GM18858 (cell line): ENCODE measurements at regions not wholly inside any gene's neighbourhood (a gene's known extent, or its start where the extent isn't known, plus 50 kb on each side); places are given as distances from the start of the nearest gene placed in this dataset.

ENCODE experiments used
- ATAC-seq: cut with Tn5 transposase; IDR thresholded peaks from one replicate; pipeline ENCODE4 v1.9.1; 2021; ENCODE audit not compliant: unreplicated experiment

- no peak for ATAC-seq
These were observed 63.7 kb upstream of the EPS8L3 start for GRCh38 chr1:109827466-109827865.

- no peak for ATAC-seq
These were observed 63.2 kb upstream of the EPS8L3 start for GRCh38 chr1:109826930-109827349.

- no peak for ATAC-seq
These were observed 62.7 kb upstream of the EPS8L3 start for GRCh38 chr1:109826446-109826845.

DNA sequence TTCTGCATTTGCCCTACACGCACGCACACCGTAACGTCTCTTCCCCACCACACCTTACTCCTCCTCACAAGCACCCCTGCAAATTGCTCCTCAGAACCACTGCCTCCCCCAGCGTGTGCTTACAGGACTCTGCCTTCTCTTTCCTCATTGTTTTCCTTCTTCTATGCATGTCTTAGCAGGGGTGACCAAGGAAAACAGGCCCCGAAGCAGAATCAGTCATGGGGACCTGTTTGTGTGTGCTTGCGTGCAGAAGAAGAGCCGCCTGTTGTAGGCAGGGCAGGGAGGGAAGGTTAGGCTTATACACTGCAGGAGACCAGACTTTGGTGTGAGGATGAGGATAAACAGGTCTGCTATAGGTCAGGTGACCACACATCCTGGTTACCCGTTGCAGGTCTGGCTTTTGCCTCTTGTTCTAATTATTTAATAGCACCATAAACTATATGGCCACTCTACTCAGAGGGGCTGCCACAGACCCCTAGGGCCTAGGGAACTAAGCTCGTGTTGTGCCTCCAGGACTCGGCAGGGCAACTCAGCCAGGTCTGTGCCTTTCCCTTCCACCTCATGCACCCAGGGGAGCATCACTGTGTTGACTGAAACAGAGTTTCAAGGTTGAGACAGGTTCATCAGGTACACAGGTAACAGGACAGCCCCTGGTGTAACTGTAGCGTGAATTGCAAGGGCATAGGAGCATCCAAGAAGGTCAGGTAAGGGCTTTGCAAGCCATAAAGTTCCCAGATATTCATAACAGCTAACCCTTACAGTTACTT, 60.8 kb upstream of the EPS8L3 start:
- no peak for ATAC-seq

DNA sequence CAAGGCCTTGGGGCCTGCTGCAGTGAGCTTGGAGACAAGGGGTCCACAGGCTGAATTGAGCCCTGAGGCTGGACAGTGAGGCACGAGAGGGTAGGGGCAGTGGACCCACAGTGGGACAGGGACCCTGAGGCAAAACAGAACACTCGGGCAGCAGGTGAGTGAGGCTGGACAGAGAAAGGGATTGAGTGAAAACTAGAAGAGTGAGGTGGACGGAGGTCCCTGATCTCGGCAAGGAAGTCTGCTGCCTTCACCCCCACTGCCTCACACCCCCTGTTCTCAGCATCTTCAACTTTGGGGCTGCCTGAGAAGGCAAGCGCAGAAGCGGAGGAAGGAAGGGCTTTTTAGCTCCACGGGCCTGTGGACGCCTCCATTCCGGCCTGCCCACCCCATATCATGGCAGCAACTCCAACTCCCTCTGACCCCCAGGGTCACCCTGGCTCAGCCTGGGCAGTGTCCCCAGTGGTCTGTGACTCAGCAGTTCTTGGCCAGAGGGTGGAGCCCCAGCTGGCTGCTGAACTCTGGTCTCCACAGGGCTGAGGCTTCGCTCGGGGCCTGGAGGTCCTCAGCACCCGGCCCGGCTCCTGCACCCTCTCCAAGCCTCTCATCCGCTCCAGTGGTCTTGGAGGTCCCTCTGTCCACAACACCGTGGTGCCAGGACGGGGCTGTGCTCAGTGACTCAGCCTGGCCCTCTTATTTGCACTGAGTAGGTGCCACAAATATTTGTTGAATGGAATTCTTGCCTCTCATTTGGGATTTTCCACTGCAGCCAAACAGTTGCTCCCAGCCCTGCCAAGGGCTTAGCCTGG, 60.0 kb upstream of the EPS8L3 start:
- ATAC-seq: no peak

- ATAC-seq: no peak
These were observed 59.2 kb upstream of the EPS8L3 start for GRCh38 chr1:109822749-109823542.

DNA sequence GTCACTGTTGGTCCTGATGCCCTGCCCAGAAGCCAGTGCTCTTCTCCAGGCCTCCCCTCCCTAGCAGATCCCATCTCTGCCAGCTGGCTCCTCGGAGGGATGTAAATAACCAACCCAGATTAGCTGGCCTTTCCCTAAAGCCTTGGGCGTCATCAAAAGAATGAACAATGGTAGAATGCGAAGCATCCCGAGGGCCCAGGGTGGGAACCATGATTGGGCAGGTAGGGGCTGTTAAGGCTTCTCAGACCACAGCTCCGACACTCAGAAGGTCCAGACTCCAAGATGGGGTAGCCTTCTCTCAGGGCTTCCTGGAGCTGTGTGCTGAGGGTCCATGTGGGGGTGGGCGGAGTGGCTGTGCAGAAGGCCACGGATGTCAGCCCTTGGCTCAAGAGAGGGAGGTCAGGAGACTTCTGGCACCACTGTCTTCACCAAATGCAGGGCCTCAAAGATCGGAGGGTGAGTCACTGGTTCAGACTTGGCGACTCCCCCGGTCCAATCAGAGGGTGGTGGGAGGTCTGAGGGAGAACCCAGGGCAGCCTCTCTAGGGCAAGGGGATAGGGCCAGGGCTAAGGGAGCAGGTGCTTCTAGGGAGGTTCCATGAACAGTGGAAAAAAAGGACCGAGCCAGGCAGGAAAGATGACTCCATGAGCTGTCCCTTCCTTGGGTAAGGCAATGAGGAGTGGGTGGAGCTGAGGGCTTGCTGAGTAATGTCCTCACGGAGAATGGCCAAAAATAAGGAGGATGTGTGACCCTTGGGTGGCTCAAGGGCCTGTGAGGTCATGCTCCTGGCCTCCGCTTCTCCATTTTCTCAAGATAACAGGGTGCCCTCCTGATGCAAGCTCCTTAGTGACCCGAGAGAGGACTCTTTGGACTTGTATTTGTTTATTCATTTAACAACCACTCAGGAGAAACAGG, 58.4 kb upstream of the EPS8L3 start:
- ATAC-seq: no peak

DNA sequence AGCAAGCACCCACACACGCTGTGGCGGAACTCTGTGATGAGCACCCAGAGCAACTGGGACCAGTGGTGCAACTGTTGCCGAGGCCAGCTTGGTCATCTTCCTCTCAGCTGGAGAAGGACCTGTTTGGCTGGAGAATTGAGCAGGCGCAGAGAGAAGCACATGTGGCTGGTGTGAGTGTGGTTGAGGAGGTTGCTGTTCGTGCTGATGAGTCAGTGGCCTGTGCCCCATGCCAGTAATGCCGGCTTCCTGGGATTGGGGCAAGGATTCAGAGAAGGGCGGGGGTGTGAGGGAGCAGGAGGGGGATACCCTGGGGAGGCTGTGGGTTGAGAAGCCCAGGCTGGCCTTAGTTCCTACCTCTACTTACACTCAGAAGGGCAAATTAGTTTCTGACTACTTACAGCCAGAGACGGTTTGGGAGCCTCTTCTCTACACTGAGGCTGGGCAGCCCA, 57.5 kb upstream of the EPS8L3 start:
- ATAC-seq: no peak

GRCh38 chr1:109819906-109820305, 56.2 kb upstream of the EPS8L3 start:
- no peak for ATAC-seq

DNA sequence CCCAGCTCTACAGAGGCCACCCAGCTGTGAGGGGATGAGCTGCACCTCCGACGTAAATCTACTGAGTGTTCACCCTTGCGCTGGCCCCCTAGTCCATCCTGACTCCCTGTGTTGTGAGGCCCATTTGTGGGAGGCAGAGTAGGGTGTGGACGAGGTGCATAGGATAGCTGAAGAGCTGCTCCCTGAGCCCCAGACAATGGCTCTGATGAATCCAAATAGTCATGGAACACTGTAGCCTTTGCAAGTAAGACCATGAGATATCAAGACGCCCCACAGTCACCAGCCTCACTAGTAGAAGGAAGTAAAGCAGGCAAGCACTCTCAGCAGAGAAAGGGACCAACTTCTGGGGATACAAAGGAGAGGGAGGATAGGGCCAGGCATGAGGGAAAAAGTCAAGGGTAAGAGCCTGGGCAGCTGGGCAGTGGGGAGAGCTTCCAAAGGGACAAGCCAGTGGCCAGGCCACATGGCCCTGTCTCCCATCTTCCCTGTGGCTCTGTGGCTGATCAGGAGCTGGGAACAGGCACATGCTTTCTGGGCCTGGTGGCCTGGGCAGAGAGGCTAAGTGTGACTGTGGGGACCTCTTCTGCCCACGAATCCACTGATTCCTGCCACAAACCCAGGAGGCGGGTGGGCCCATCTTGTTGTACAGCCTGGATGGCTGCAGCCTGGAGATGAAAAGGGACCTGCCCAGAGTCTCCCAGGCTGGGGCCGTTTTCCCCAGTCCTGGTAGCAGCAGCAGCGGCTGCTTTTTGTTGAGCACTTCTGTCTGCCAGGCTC, 55.5 kb upstream of the EPS8L3 start:
- no peak for ATAC-seq

DNA sequence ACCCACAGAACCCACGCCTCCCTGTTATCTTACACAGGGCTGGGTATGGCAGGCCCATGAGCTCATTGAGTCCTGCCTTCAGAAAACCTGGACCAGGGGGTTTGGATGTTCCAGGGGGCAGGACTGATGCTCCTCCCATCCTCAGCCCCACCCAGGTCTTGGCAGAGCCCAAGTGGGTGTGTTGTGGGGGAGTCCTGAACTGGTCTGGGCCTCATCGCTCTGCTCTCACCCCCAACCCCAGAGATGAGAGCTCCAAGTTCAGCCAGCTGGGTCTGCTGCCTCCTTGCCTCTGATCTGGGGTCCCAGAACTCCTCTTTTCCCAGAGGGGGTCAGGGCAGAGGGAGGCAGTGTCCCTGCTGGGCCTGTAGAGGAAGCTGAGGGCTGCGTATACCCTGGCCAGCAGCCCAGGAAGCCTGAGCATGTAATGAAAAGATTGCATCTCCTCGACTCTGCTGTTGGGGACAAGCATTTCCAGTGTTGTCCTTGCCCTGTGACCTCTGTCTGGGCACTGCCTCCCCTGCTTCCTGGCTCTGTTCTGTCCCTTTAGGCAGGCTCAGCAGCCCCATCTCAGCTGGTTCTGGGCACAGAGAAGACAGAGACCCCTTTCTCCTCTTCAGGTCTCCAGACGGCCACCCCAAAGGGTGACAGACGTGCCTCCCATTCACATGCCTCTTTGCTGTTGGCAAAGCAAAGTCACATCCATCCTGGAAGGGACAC, 54.7 kb upstream of the EPS8L3 start:
- ATAC-seq: no peak

GRCh38 chr1:109817881-109818270, 54.2 kb upstream of the EPS8L3 start:
- no peak for ATAC-seq

GRCh38 chr1:109816975-109817535, 53.3 kb upstream of the EPS8L3 start:
- ATAC-seq: no peak

GRCh38 chr1:109816175-109816811, 52.6 kb upstream of the EPS8L3 start:
- ATAC-seq: peak; percentile 91

DNA sequence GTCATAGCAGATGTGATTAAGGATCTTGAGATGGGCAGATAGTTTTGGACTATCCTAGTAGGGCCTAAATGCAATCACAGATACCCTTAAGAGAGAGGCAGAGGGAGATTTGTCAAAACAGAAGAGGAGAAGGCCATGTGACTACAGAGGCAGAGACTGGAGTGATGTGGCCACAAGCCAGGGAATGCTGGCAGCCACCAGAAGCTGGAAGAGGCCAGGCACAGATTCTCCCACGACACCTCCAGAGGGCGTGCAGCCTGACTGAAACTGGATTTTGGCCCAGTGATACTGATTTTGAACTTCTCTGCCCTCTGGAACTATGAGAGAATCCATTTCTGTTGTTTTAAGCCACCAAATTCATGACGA, 52.1 kb upstream of the EPS8L3 start:
- no peak for ATAC-seq

GRCh38 chr1:109814993-109815786, 51.5 kb upstream of the EPS8L3 start:
- ATAC-seq: no peak

GRCh38 chr1:109814223-109814622, 50.5 kb upstream of the EPS8L3 start:
- ATAC-seq: no peak
